HuH-7 (cell line): ENCODE measurements at regions not wholly inside any gene's neighbourhood (a gene's known extent, or its start where the extent isn't known, plus 50 kb on each side); places are given as distances from the start of the nearest gene placed in this dataset.
A peak's percentile ranks its signal among the peaks of the same experiment; 100 is the strongest.

Experiments used
- DNase-seq: peaks from one replicate; pipeline ENCODE4 v3.0.0; 2011; ENCODE audit warnings: low spot score

DNA sequence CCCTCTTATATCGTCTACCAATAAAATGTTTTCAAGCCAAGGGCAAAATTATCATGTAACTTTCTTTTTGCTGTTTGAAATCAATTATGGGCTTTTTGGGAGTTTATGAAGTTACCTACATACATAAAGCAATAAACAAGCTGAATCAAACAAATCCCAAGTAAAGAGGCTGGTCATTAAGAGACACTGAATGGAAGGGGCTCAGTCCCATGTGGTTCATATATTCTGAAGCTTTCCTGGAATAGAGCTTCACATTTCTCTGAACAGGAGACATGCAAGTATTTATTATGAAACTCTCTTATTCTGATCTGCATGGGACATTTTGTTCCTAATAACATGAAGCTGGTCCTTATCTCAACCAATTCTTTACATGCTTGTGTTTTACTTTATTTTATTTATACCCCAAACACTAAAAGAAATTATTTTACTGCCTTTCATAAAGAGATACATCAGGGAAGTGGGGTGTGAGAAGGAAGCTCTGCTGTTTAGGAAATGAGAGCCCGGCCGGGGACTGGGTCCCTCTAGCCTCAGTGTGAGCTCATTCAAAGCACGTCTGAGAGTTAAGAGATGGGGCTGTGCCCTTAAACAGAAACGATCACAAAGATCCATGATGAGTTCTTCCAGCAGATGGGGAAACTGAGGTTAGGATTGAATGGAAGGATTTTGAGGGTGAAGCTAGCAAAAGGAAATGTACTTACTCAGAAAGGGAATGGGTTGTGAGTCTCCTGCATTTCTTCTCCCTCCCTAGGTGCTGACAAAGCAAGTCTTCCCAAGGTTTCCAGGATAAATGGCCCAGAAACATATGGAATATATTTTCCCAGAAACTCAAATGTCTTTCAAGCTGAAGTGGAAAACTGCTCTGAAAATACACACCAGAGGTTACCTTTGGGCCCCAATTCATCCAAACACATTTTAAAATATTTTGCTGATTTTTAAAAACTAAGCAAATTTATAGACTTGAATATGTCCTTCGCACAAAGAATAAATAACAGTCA is 93.1 kb upstream of the LNX1 start:
- DNase-seq = no peak

DNA sequence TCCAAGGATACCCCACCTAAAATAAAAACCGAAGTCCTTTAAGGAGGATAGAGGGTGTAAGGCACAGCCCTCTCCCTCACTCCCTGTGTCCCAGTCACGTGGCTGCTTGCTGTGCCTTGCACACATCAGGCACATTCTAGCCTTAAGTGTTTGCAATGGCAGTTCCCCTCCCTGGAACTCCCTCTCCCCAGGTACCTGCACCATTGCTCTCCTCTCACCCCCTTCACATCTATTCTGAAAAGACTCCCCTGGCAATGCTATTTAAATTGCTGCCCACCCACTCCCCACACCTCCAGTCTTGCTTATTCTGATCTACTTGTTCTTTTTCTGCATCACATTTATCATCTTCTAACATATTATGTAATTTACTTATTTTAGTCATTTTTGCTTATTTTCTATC is 91.6 kb upstream of the LNX1 start:
- no peak for DNase-seq

DNA sequence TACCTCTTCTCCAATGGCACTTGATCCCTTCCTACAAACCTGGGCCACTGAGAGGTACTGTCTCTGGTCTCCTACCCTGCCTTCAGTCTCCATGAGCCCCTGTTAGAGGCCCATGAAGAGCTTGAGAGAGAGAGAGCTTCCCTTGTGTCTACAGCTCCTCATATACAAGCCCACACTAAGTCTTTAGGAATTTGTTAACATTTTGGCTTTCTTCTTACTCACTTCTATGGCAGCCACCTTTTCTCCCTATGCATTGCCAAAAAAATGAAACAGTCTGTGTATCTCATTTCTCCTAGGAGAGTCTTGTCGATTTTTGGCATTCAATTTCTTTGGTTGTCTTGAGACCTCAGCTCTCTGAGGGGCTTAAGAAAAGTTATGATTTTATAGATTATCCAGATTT is 90.9 kb upstream of the LNX1 start:
- DNase-seq = no peak

DNA sequence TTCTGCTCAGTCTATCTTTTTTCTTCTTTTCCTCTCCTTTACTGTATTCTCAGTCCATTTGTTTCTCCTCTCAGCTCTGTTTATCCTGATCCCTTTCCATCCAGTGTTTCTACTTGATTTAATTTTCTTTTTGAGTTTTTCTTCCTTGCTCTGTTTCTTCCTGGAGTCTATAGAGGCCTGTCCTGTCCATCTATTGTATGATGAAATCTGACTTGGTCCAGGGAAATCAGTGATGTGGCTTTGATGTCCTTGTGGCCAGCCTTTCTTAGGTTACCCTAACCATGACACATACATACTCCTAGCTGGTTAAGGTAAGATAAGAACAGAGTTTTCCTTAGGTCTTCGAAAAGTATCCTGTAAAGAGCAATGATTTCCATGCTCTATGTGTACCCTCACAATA is 89.3 kb upstream of the LNX1 start:
- DNase-seq = no peak

DNA sequence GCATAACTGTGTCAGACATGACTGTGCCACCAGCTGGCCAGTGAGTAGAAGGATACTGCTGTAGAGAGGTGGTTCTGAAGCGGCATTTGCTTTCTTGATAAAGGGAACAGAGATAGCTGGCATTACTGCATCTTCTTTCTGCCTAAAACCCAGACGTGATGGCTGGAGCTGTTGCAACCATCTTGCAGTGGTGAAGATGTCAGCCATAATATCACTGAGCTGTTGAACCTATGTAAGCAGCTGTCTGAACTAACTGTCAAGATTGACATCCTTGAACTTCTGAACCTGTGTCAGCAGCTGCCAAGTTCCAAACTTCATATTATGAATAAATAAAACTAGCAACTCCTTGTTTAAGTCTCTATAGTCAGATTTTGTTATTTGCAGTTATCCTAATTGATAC is 88.9 kb upstream of the LNX1 start:
- DNase-seq = no peak

DNA sequence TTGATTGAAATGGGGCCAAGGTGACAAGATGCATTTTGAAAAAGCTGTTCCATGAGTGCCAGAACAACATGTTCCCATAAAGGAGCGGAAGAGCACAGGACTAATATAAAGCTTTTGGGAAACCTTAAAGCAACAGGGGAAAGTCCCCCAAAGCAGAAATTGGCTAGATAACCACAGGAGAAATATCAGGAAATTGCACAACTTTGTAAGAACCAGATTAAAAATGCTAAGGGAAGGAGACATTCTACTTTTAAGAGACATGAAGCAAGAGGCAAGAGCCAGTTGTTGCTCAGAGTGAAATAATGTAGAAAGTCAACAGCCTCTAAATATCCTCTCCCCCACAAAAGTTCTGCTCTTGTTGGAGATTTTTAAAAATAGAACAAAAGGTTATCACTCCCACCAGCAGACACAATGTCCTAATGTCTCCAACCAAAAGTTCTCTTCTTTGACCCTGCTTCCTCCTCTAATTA is 85.2 kb upstream of the LNX1 start:
- DNase-seq = no peak

DNA sequence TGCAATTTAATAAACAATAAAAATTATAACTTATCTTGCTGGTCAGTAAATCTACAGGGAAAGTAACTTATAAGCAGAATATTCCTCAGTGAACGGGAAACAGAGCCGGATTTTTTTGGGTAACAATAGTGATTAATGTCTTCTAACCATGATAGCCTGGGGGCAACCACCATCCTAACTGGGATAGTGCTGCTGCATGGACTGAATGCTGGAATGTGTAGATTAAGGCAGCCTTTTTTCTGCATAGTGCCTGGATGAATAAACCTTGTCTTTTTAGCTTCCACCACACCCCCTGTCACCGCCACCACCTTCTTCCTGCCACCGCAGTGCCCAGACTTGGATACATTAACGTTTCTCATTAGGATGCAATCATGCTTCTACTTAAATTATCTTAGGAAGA is 83.6 kb upstream of the LNX1 start:
- no peak for DNase-seq

DNA sequence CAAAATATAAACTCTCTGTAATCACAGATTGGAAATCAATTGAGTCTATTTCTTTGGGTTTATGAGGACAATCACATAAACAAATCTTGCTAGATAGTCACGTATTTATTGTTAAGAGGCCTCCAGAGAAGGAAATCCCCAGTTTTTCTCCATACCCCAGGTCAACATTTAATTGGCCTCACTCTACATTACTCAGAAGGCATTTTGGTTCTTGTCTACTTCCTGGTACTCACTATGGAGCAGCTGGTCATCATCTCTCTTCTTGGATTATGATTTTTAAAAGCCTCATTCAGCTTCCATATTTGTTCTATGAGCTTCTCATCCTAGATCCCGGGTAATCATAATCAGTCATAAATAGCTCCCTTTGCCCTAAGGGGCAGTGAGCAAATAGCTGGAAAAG is 81.6 kb upstream of the LNX1 start:
- DNase-seq = no peak

DNA sequence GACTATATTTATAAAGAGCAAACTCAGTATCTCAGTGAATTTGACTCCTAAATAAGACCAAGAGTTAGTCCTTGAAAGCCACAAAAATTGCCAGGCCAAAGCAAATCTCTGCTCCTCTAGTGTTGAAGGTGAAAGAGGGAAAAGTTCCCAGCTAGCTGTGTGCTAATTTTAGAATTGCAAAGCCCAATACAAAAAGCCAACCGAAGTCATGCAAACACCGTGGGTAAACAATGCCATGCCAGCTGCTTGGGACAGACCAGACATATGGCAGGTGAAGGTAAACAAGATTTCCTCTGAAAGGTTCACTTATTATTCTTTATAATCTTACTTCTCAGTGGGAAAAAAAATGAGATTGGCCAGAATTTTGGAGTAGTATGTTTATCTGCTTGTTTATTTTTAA is 80.5 kb upstream of the LNX1 start:
- DNase-seq = no peak

DNA sequence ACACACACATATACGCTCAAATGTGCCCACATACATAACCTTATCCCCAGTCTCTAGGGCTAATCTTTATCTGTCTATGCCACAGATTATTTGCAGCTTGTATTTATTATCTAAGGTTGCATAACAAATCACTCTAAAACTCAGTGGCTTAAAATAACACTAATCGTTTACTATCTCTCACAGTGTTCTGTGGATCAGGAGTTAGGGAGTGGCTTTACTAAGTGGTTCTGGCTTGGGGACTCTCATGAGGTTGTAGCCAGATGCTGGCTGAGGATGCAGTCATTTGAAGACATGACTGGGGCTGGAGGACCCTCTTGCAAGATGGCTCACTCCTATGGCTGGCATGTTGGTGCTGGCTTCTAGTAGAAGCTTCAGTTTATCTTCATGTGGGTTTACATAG is 68.5 kb upstream of the LNX1 start:
- no peak for DNase-seq

DNA sequence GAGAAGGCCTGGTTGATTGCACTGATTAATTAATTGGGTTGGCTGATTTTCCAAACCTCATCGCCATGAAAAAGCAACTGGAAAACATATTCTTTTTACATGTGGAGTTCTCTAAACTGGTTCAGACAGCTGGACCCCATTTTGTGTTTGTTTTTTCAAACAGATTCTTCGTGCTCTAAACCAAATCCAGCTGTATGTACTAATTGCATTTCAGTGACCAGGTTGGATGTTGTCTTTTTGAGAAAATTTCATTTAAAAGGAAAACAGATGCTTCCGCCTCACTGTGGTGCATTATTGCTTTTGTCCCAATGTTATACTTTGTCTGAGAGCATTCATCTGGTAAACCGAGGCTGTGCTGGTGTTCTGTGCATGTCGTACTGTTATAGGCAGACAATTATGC is 67.8 kb upstream of the LNX1 start:
- DNase-seq = no peak

DNA sequence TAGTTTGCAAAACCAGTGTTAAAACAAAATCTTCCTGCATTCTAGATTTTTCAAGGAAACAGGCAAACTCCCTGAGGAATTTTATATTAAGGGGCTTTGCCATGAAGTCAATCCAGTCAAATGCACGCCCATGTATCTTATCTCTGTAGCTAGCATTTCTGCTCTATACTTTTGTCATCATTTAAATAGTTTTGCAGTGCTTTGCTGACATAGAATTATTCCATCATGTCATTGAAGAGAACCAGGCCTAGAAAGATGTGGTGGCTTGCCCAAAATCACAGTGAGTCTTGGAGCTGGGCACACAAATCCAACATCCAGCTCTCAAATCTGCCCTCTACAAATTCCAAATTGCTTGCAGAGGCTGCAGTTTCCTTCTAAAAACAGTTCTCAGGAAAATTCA is 66.7 kb upstream of the LNX1 start:
- no peak for DNase-seq

DNA sequence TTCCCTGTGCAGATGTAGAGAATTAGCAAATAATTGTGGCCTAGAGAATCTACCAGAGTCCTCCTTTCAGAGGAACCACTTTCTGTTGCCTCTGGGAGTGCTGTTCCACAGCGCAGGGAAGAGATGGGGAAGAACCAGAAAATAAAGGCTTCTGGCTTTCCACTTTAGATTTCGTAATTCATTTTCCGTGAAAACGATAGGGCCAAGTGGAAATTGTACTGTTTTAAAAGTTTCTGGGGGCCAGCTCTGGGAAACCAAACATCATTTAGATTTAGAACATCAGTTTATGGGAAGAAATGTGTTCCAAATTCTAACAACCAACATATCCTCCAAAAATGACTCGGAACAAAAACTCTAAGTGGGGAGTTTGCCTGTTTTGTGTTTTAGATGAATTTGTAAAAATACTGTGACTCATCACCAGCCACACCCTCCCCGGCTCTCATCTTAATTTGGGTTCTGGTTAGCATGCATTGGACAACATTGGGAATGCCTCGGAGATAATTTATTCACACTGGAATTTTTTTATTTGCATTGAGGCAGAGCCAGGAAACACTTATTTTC is 65.2 kb upstream of the LNX1 start:
- DNase-seq = no peak

DNA sequence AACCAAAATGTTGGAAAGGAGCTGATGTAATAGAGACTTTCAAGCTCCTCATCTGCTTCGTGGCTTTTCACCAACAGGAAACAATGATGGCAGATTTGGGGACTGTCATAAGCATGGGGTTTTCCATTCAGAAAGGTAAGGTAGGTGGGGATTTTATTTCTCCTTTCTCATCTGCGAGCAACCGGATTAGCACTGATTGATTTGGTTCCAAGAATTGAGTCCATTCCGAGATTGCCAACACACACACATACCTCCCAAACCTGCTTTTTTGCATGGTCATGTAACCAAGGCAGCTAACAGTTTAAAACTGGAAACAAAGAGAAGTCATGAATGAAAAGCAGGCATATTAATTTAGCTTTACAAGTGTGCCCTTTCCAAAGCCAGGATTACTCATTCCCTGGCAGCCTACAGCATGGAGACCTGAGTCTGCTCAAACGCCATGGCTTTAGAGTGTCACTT is 63.0 kb upstream of the LNX1 start:
- no peak for DNase-seq

DNA sequence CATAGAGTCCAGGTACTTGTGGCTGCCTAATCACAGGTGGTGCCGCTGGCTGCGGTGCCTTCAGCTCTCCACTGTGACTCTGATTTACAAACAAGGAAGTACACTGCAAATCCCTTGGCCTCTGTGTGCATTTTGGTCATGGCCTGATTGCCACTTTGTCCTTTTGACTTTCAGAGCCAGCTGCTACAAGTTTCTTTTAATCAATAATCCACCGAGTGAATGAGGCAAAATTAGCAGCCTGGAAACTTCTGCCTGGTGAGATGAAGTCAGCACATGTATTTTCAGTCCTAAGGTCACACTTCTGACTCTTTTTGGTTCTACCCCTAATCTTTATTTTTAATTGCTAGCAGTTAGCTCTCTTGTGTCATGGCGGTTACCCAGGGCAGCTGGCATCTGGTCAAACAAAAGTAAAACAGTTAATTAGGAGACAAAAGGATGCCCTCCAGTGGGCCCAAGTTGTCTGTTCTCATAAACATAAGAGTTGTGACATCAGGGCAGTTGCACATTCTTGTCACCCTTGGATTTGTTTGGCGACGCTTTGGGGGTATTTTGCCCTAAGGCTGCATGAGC is 62.3 kb upstream of the LNX1 start:
- DNase-seq = no peak

DNA sequence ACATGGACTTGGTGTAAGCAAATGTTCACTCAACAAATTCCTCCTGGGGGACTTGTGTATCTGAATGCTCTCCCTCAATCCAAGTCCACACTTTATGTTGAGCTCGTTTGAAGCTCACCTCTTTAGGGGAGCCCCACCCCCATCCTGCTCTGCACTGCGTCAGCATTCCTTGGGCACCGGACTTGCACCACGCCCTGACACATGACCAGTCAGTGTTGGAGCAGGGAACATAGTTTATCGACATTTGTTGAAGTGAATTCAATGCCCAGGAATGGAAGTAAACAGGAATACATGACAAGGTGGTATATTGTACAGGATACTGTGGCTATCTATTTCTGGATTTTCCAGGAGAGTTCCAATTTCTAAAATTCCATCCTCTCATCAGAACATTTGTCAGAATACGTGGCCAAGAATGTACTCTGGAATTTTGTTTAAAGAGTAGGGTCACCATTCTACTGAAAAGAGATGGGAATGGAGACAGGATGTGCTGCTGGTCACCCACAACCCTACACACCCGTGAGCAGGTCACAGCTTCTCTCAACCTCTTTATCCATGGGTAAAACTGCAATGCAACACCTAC is 60.0 kb upstream of the LNX1 start:
- no peak for DNase-seq

DNA sequence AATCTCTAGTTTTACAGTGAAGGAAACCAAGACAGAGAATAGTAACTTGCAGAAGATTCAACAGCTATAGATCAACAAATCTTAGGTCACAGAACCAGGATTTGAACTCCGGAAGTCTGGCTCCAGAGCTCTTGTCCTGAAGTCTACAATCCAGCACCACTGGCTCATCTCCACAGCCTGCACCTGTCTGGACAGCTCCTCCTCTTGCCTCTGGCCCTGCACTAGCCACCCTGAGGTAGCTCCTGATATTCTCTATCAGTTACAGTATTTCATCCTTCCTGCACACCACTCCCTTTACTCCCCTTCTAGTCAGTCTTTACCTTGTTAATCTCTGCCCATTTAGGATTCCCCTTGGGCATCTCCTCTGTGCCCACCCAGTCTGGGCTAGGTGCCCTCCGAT is 58.1 kb upstream of the LNX1 start:
- DNase-seq = no peak

DNA sequence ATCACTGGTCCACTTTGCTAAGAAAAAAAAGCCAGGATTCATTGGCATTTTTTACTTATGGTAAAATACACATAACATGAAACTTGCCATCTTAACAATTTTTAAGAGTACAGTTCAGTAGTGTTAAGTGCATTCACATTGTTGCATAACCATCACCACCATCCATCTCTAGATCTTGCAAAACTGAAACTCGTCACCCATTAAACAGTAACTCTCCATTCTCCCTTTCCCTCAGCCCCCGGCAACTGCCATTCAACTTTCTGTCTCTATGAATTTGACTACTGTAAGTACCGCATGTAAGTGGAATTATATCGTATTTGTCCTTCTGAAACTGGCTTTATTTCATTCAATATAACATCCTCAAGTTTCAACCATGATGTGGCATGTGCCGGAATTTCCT is 56.3 kb upstream of the LNX1 start:
- no peak for DNase-seq

DNA sequence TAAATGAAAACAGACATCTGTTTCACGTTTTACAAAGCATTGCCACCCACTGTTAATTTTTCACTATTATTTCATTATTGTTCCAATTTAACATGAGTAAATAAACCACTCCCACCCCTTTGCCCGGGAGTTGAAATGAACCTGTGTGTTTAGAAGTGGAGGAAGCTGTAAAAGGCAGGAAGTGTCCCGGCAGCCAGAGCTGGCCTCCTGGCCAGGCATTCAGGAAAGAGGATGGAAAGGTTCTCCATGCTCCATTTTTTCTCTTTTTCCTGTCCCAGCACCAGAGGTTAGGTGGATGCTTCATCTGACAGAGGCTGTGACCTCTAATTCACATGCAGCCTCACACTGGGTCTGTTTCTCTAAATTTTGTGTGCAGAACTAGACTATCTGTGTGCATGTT is 55.5 kb upstream of the LNX1 start:
- no peak for DNase-seq

DNA sequence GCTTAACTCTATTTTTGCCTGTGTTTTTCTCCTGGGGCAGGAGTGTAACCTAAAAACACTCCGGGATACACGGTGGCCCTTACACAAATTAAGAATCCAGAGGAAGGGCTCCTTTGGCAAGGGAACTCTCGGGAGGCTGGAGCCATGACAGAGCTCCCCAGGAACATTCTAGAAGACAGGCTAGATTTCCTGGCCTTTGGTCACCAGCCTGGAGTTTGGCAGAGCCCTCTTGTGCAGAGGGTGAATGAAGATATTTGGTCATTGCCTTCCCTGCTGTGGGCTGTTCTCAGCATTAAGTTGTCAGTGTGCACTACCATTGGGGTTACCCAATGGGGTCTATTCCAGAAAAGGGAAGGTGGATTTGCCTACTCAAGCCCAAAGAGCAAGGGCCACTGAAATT is 53.8 kb upstream of the LNX1 start:
- no peak for DNase-seq

DNA sequence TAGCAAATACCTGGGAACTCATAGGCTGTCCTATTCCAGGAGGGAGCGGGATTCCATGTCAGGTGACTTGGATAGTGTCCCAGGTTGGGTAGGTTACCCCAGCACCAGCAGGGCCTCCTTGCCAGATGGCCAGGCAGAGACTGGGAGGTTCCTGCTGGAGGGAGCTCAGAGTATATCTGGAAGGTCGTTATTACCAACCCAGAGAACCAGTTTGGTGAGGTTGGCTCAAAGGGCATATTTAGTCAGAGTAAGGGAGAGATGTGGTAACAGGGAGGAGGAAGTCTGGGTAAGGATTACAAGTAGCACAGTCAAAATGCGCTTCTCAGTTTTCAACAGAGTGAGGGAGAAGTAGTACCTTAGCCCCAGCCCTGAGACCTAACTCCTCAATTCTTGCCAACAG is 53.3 kb upstream of the LNX1 start:
- DNase-seq = peak; percentile 11
